ENCODE measurements at regions not wholly inside any gene's neighbourhood (a gene's known extent, or its start where the extent isn't known, plus 50 kb on each side); places are given as distances from the start of the nearest gene placed in this dataset.

GRCh38 chr1:62928885-62929284, 145.0 kb downstream of the ATG4C start:
- Histone ChIP-seq H3K36me3 (ENCODE audit: insufficient read depth, low read length) (no peaks in the 10 kb centered on the region), H3K27me3 (ENCODE audit: insufficient read depth, low read length, poor library complexity, severe bottlenecking) (no peaks in the 10 kb centered on the region), H3K9me3 (ENCODE audit: insufficient read depth, low read depth, low read length) (no peaks in the 10 kb centered on the region), H3K9ac (ENCODE audit: low read depth, low read length, poor library complexity, severe bottlenecking) (no peak overlapping the region), H2AFZ (ENCODE audit: low read length) (no peak overlapping the region), H3F3A (ENCODE audit: low read depth) (no peaks in the 10 kb centered on the region), H3K4me2 (ENCODE audit: low read depth, low read length, poor library complexity, severe bottlenecking) (no peak overlapping the region), H4K20me1 (ENCODE audit: insufficient read depth, low read length, poor library complexity, severe bottlenecking) (no peaks in the 10 kb centered on the region), H3K4me3 (ENCODE audit: low read length, poor library complexity, severe bottlenecking) (no peak overlapping the region), H3K4me1 (ENCODE audit: insufficient read depth, low read length, poor library complexity, severe bottlenecking) (no peaks in the 10 kb centered on the region), H3K9me2 (replicated peaks; ENCODE audit: low read depth, low read length) (no peaks in the 10 kb centered on the region), H3K79me2 (ENCODE audit: insufficient read depth, low read length) (no peaks in the 10 kb centered on the region)
- TF ChIP-seq EZH2phosphoT487 (IDR thresholded peaks at IDR 0.05; ENCODE audit: borderline replicate concordance) (no peak), CTCF (conservative IDR thresholded peaks at IDR 0.05; ENCODE audit: low read length) (no peak)

GRCh38 chr1:62937634-62938296, 153.8 kb downstream of the ATG4C start:
- Histone ChIP-seq H3K36me3 (ENCODE audit: insufficient read depth, low read length) (no peaks in the 10 kb centered on the region), H3K79me2 (ENCODE audit: insufficient read depth, low read length) (no peaks in the 10 kb centered on the region), H2AFZ (ENCODE audit: low read length) (no peak overlapping the region), H3K4me2 (ENCODE audit: low read depth, low read length, poor library complexity, severe bottlenecking) (no peak overlapping the region), H4K20me1 (ENCODE audit: insufficient read depth, low read length, poor library complexity, severe bottlenecking) (no peaks in the 10 kb centered on the region), H3K9ac (ENCODE audit: low read depth, low read length, poor library complexity, severe bottlenecking) (no peak overlapping the region), H3F3A (ENCODE audit: low read depth) (no peaks in the 10 kb centered on the region), H3K4me3 (ENCODE audit: low read length, poor library complexity, severe bottlenecking) (no peak overlapping the region), H3K4me1 (ENCODE audit: insufficient read depth, low read length, poor library complexity, severe bottlenecking) (no peaks in the 10 kb centered on the region), H3K9me2 (replicated peaks; ENCODE audit: low read depth, low read length) (no peaks in the 10 kb centered on the region), H3K27me3 (ENCODE audit: insufficient read depth, low read length, poor library complexity, severe bottlenecking) (no peaks in the 10 kb centered on the region), H3K9me3 (ENCODE audit: insufficient read depth, low read depth, low read length) (no peaks in the 10 kb centered on the region)
- TF ChIP-seq EZH2phosphoT487 (IDR thresholded peaks at IDR 0.05; ENCODE audit: borderline replicate concordance) (no peak), CTCF (conservative IDR thresholded peaks at IDR 0.05; ENCODE audit: low read length) (no peak)

GRCh38 chr1:62941780-62942179, 157.8 kb downstream of the ATG4C start:
- Histone ChIP-seq H3K36me3 (ENCODE audit: insufficient read depth, low read length) (no peaks in the 10 kb centered on the region), H3K4me2 (ENCODE audit: low read depth, low read length, poor library complexity, severe bottlenecking) (no peak overlapping the region), H3K9ac (ENCODE audit: low read depth, low read length, poor library complexity, severe bottlenecking) (no peak overlapping the region), H3K9me2 (replicated peaks; ENCODE audit: low read depth, low read length) (no peaks in the 10 kb centered on the region), H4K20me1 (ENCODE audit: insufficient read depth, low read length, poor library complexity, severe bottlenecking) (no peaks in the 10 kb centered on the region), H3K27me3 (ENCODE audit: insufficient read depth, low read length, poor library complexity, severe bottlenecking) (no peaks in the 10 kb centered on the region), H3K4me3 (ENCODE audit: low read length, poor library complexity, severe bottlenecking) (no peak overlapping the region), H3K79me2 (ENCODE audit: insufficient read depth, low read length) (no peaks in the 10 kb centered on the region), H3K9me3 (ENCODE audit: insufficient read depth, low read depth, low read length) (no peaks in the 10 kb centered on the region), H3K4me1 (ENCODE audit: insufficient read depth, low read length, poor library complexity, severe bottlenecking) (no peaks in the 10 kb centered on the region), H2AFZ (ENCODE audit: low read length) (no peak overlapping the region), H3F3A (ENCODE audit: low read depth) (no peaks in the 10 kb centered on the region)
- TF ChIP-seq CTCF (conservative IDR thresholded peaks at IDR 0.05; ENCODE audit: low read length): no peak
- TF ChIP-seq EZH2phosphoT487 (IDR thresholded peaks at IDR 0.05; ENCODE audit: borderline replicate concordance): no peak
